ENCODE measurements at regions not wholly inside any gene's neighbourhood (a gene's known extent, or its start where the extent isn't known, plus 50 kb on each side); places are given as distances from the start of the nearest gene placed in this dataset.
"Not testable (repeated sequence)": the region's sequence is repeated elsewhere in the genome, so short reads cannot be mapped to it uniquely, and the experiment has no call there.

DNA sequence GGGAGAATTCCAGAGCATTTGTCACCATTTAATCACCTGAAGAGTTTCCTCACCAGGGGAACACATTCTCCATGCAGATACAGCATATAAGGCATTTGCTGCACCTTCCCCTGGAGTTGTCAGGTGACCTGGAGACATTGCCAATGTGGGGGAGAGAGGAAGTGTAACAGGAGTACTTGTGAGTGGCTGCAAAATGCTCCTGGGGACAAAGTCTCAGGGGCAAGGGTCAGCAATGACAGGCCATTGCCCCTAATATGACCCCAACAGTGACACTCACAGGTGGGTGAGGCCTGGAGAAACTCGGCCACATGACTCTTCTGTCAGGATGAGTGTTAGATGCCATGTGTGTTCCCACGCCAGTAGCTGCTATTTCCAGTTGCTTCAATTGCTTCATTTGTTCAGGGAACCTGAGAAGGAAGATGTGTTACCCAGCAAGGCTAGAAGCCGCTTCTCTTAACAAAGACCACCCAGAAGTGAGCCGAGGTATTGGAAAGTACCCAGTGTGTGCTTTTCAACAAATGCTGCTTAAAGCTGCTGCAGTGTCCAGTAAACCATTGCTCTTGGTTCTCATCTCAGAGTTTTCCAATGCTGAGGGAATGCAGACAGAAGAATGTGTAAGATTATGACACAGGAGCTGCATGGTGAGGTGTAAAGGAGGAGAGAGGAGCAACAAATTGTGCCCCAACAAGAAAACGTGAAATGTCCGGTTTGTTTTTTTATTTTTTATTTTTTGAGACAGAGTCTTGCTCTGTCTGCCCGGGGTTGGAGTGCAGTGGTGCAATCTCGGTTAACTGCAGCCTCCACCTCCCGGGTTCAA, 128.2 kb upstream of the SLC44A1 start:
- no peak for DNase-seq

DNA sequence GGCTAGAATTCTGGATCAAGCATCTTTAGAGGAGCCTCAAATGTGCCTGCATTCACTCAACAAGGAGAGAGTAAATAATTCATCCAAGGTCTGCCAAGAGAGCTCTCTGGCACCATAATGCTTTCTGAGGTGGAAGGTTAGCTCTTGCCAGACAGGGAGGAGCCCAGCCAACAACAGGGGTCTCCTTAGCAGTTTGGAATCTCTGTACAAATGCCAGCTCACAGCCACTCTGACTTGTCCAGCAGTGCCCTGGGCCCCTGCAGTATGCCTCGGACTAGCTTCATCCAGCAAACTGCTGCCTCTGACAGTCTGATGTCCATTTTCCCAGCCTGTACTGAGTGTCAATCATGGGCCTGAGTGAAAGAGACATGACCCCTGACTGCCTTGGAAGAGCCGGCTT, 127.2 kb upstream of the SLC44A1 start:
- no peak for DNase-seq

DNA sequence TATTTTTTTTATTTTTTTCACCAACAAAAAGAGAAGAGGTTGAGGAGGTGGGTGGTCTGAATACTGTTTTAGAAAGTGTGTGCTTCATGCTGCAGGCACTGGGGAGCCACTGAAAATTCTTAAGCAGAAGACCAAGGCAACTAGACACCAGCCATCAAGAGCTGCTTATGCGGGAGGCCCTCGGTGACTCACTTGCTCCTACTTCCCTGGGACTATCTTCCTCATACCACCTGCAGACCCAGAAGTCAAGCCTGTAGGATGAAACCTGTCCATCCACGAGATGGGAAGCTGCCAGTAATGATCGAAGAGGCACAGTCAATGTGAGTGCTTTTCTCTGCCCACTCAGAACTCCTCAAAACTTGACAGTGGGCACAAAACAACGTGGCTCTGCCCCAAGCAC, 125.8 kb upstream of the SLC44A1 start:
- no peak for DNase-seq

DNA sequence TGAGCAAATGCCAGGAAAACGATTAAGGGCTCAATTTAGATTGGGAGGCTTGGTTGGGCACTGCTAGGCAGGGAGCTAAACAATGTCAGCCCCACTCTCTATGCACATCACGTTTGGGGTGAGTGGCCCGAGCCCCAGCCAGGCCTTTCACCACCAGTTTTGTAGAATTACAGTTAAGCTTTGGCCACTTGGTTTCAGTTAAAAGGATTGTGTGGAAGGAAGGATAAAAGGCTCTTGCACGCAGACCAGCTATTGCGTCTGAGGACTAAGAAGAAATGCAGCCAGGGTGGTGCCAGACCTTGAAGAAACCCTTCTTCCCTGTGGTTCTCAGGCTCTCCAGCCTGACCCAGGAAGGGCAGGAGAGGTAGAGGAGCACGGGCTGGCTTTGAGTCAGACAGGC, 125.3 kb upstream of the SLC44A1 start:
- no peak for DNase-seq

DNA sequence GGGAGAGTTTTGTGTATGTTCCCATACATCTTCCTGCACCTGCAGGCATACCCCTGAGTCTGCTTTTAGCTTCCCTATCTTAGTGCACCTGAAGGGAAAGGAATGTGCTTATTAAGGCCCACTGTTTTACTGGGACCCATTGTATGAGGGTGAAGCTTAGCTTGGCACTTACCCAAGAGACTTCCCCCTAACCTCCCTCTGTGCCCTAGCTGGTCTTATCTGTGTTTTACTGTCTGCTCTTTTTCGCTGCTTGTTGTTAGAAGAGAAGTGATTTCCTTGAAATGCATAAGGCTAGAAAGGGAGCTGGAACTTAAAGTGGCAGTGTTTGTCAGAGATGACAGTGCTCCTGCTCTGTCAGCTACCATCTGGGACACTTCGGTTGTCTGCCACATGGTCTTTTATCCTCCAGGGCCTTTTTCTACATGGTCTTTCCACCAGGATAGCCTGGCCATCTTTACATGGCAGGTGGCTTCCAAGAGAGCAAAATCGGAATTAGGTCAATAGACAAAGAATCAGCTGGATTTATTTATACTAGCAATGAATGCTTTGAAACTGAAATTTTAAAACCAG, 122.5 kb upstream of the SLC44A1 start:
- no peak for DNase-seq

DNA sequence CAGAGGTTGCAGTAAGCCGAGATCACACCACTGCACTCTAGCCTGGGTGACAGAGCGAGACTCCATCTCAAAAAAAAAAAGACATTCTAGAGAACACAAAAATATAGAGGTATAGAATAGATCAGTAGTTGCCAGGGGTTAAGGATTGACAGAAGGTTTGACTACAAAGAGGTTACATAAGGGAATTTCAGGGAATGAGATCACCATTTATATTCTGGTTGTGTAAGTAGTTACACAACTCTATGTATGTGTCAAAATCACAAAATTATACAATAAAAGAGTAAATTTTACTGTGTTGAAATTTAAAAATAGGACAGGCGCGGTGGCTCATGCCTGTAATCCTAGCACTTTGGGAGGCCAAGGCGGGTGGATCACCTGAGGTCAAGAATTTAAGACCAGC, 119.9 kb upstream of the SLC44A1 start:
- DNase-seq: not testable (repeated sequence)

DNA sequence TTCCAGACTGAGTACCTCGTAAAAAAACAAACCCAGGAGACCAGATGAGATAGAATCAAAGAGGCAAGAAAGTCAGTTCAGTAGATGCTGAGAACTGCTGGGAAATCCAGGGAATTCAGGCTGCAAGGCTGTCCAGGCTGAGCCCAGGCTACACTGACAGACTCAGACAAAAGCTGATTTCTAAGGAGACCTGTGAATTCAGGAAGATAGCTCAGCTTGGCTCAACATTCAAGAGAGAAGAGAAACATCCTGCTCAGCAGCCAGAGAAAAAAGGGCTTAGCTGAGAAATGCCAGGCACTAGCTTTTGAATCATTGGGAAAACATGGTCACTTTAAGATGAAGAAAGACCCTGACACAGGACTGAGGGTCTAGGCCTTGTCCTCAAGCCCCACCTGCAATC, 118.2 kb upstream of the SLC44A1 start:
- no peak for DNase-seq

DNA sequence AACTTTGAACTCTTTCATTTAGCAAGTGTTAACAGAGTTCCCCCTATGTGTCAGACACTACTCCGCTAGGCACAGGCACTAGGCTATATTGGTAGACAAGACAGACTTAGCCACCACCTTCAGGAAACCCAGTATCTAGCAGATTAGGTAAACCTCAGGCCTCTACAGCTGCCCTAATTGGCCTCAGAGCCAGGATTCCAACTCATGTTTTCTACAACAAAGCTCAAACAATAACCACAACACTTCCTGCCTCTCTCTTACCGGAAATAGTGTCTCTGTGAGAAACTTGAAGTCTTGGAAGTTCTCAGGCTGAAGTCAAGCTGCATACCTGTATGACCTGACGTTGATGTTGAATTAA, 116.6 kb upstream of the SLC44A1 start:
- peak; percentile 83 for DNase-seq

DNA sequence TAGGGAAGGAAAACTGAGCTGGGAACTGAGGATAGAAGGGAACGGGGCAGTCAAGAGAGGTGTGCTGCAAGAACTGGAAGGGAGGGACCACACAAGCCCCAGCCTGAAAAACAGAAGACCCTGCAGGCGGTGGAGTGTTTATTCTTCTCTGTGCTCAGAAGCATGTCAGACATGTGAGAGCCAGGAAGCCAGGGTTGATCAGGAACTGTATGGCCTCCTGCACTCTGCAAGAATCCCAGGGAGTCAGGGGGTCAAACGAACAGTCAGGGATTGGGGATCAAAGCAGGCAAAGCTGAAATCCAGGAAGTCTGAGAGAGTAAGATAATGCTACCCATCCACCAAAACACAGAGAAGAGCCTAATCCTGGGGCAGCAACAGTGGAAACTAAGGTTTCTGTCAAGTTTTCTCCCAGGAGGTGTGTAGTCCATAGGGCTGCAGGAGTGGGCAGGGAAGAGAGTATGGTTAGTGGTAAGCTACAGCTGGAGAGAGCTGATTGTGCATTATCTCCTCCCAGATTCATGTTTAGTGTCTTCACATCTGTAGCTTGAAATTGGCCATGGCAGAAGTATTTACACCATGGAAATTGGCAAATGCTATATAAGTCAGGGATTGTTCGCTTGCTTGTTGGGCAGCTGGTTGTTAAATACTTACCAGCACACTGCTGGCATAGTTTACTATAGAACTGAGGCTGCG, 115.4 kb upstream of the SLC44A1 start:
- no peak for DNase-seq

DNA sequence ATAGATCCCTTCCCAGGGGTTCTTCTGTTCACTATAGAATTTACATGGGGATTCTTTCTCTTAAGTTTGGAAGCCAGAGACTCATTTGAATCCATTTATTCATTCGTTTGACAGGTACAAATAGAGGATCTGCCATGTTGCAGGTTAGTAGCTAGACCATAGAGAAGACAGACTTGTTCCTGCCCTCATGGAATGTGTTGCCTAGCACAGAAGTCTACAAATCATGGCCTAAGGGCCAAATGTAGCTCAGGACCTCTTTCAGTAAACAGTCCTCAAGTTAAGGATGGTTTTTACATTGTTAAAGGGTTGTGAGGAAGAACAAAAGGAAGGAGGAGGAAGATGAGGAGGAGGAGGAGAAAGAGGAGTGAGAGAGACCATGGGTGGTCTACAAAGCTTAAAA, 114.7 kb upstream of the SLC44A1 start:
- no peak for DNase-seq

DNA sequence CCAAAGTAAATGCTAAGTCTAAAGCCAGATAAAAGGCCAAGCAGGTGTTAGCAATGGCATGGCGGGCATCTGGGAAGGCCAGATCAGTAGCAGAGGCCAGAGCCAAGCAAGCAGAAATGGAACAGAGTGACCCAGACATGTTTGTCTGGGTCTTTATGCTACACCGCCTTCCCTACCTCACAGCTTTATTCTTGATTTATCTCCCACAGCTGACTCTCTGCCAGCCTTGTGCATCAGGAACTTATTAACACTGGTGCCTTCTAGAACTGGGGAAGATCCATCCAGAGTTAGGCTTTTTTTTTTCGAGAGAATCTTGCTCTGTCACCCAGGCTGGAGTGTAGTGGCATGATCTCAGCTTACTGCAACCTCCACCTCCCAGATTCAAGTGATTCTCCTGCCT, 112.5 kb upstream of the SLC44A1 start:
- DNase-seq: no peak

DNA sequence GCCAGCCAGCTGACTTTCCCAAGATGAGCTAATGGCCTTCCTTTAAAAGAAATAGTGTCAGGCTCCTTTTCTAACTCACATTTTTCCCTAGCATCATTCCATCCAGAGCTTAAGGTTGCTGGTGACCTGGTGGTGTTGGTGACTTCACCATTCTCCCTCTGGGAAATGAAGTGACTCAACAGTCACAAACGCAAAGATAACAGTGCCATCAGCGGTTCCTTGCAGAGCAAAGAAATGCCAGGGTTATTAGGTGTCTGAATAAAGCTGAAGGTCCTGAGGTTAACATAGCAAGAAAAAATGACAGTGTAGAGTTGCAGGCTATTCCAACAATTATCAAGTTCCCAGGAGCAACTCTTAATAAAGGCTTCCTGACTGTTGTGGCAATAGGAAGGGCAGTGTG, 111.8 kb upstream of the SLC44A1 start:
- no peak for DNase-seq

DNA sequence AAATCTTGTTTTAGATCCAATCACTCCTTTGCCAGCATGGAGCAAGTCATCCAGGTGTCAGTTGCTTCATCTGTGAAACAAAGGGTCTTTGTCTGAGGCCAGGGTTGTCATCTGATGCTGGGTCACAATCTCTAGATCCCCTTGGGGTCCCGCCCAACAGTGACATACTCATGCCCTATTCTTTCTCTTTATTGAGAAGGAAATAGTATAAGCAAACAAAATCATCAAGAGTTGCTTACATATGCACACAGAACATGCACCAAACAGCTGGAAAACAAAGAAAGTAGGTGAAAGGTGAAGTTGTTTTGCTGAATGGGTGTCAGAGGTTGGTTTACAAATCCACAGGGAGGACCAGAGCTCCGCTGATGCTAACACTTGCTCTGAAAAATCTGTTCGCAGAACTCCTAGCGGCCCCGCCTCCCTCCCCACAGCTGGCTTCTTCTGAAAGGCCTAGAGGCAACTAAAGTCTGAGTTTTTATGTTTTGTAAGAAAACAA, 106.1 kb upstream of the SLC44A1 start:
- no peak for DNase-seq

DNA sequence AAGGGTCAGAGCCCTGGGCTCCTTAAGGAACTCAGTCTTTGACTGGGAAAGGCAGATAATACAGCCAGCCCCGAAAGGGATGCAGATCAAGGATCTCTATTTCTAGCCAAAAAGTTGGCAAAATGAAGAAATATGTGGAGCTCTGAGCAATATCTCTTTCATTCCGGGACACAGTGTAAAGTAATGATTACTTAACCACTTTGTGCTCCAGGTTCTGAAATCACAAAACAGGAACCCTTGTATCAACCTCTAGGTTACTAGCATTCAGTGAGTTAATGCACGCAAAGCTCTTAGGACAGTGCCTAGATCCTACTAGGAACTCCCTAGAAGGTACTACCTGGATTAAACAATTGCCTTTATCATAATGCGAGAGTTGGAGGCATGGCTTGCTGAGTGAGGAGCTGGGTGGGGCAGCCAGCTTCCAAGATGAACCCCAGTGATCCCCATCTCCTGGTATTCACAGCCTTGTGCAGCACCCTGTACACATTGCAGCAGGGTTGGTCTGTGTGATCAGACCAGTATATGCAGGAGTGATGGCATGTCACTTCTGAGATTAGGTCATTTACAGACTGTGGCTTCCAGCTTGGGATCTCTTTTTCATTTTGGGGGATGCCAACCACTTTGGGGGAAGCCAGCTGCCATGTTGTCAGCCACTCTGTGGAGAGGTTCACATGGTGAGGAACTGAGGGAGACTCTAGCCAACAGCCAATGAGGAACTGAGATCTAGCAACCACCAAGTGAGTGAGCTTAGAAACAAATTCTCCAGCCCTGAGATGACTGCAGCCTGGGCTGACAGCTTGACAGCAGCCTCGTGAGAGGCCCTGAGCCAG, 103.1 kb upstream of the SLC44A1 start:
- no peak for DNase-seq

DNA sequence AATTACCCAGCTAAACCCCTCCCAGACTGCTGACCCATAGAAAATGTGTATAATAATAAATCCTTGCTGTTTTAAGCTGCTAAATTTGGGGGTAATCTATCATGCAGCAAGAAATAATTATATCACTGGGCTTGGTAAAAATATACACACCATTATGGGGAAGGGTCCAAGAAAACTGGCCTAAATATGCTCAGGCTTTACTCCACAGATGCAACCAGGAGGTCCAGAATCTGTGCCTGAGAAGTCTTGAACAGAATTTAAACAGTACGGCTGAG, 102.5 kb upstream of the SLC44A1 start:
- DNase-seq: no peak

DNA sequence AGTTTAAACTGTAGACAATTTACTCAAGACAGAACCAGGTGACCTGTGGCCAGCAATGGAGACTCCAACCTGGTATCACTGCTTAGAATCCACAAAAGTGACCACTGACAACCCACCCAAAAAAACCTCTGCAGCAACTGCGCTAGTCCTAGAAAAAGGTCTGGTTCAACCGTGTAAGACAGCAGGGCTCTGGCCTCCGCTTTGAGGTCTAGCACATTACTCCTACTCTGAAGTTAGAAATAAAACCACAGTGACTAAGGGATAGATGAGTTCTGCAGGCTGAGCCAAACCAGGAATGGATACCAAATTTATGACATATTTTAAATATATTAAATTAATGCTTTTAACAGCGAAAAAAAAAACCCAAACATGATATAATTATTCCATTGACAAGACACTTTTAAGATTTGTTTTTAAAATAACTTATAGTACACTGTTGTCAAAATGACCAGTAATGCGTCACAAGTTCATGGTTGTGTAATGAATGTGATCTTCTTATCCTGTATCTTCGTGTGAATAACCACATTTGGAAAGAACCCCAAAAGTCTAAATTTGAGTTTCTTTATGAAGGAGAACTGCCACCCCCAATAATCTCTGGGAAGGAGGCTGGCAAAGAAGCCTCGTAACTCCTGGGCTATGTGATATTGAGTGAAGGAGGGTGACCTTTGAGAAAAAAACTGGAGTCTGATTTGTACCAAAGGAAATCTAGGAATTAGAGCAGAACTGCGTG, 101.9 kb upstream of the SLC44A1 start:
- no peak for DNase-seq

DNA sequence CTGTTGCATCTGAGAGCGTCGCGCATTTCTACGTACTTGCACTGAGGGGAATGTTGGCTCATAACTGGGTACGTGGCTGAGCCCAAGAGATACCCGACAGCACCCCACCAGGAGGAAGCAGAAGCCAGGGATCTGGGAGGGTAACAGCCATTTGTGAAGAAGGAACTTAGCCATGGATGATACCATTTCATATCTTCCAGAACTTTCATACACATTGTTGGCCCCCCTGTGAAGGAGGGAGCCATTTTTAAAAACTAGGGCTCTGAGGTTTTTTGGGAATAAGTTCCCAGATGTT, 101.4 kb upstream of the SLC44A1 start:
- no peak for DNase-seq

DNA sequence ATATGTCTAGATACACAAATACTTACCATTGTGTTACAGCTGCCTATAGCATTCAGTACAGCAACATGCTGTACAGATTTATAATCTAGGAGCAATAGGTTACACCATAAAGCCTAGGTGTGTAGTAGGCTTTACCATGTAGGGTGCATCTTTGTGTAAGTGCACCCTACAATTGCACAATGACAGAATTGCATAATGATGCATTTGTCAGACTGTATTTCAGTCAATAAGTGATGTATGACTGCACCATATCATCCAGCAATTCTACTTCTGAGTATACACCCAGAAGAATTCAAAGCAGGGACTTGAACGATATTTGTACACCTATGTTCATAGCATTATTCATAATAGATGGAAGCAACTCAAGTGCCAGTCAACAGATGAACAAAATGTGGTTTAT, 100.4 kb upstream of the SLC44A1 start:
- no peak for DNase-seq

DNA sequence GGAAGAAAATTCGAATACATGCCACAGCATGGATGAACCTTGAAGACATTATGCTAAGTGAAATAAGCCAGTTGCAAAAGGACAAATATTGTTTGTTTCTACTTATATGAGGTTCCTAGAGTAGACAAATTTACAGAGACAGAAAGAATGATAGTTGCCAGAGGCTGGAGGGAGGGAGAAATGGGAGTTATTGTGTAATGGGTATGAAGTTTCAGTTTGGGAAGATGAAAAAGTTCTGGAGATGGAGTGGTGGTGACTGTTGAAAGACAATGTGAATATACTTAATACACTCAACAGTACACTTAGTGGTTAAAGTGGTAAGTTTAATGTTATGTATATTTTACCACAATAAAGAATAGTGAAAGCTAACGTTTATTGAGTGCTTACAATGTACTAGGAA, 99.6 kb upstream of the SLC44A1 start:
- no peak for DNase-seq

DNA sequence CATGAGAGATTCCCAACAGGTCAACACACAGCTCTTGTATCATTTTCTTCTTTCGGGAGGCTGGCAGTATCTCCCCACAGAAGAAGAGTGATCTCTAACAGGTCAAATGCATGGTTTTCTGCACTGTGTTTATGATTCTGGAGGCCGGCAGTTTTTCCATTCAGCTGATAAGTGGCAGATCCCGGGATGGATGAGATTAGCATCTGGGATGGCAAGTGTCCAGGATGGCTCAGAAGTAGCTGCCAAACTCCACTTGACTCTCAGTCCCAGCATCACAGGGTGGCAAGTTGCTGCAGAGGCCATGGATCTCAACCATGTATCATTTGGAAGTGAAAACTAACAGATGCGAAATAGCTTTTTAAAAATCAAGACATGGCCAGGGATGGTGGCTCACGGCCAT, 97.8 kb upstream of the SLC44A1 start:
- DNase-seq: no peak

DNA sequence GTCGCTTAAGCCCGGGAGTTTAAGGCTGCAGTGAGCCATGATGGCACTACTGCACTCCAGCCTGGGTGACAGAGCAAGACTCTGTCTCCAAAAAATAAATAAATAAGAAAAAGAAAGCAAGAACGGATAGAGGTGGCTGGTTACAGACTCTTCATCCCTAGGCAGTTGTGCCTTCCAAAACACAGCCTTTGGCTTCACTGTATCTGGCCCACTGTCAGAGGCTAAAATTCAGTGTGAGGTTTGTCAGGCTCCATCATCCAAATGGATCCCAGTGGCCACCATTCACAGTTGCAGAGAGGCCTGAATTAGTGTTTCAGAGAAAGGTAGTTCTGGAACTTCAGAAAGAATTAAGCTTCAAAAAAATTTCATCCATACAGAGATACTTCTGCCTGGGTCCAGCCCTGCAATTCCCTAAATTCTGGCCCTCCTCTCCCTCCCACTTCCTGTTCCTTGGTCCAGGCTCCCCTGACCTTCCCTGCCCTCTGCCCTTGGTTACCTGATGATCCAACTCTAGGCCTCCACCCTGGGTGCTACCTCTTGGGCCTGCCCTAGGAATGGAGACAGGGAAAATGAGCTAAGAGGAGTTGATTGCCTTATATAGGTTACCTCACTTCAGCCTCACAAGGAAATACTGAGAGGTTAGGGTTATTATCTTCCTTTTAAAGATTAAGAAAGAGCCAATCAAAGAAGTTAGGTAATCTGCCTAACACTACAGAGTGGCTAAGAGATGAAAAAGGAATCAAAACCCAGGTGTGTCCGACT, 97.2 kb upstream of the SLC44A1 start:
- no peak for DNase-seq

DNA sequence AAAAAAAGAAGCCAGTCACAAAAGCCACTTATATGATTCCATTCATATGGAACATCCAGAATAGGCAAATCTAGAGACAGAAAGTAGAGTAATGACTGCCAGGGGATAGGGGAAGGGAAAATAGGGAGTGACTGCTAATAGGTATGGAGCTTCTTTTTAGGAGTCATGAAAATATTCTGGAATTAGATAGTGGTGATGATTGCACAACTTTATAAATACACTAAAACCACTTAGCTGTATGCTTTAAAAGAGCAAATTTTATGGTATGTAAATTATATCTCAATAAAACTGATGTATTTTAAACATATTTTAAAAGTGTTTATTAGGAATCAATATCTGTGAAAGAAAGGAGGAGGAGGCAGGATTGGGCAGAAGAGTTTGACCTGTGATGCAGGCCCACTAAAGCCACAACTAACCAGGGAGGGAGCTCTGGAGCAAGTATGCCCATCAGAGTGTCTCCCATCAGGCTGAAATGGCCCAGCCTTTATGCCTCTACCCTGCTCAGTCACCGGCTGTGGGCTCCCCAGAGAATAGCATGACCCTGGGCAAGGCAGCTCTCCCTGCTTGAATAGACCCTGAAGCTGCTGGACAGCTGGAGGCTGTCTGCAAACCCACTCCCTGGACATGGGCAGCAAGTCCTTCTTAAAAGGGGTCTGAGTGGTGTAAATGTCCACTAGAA, 96.0 kb upstream of the SLC44A1 start:
- DNase-seq: no peak

All from CD4-positive, alpha-beta T cell treated with Interleukin-12 subunit alpha and Interleukin-12 subunit beta, for 1 hour (primary cell).